Transverse colon (tissue), 4 donors: ENCODE measurements at regions not wholly inside any gene's neighbourhood (a gene's known extent, or its start where the extent isn't known, plus 50 kb on each side); places are given as distances from the start of the nearest gene placed in this dataset.

Source experiments
- POLR2A ChIP-seq: fragments of 450-650 bp; IDR thresholded peaks from one replicate; pipeline ENCODE4 v1.6.1; 2016; ENCODE audit warnings: antibody characterized with exemption, mild to moderate bottlenecking, moderate library complexity
- POLR2AphosphoS5 ChIP-seq, 3 donors: sonication (generic); formaldehyde crosslinking; IDR thresholded peaks; one replicate each; pipeline ENCODE4 v1.6.1; 2016; ENCODE audit warnings: antibody characterized with exemption in 3 of 3
- TF ChIP-seq, protein P1 (sequence below), 5 experiments: fragments of 200-600 bp in 3 of 5; fragments of 450-650 bp in 2 of 5; sonication (generic) in 3 of 5; IDR thresholded peaks; 1 replicate in 2 of 5; 2 replicates in 3 of 5; pipeline ENCODE4 v1.5.1; 2016 to 2017; ENCODE audit warnings: antibody characterized with exemption in 5 of 5, inconsistent platforms in 3 of 5, mild to moderate bottlenecking in 2 of 5, moderate library complexity in 1 of 5

DNA sequence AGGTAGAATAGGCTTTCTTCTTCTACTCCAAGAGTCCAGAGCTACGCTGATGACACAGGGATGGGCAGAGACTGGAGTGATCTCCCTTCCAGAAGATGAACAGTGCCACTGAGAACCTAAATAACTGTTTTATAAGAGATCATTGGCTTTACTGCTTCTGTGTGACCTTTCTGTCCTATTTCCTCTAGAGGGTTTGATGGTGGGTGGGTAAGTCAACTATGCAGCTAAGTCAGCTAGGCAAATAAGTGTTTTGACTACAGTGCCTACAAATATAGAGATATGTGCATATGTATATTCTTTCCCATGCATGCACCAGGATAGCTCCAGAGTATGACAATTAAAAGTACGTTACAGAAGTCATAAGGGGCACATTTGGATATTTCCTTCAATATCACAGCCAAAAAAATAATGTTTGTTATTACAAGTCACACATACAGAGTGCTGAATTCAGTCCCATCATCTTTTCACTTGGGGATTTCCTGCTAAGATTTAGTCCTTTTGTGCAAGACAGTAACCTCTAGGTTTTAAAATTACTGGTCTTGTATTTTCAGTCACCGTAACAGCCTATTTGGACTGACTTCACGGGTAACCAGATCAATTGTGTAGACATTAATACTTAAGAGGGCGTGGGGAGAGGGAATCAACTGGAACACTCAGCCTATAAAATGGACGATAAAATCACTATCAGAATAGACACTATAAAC is 412.6 kb upstream of the SOX5 start:
- TF ChIP-seq, protein P1, sequence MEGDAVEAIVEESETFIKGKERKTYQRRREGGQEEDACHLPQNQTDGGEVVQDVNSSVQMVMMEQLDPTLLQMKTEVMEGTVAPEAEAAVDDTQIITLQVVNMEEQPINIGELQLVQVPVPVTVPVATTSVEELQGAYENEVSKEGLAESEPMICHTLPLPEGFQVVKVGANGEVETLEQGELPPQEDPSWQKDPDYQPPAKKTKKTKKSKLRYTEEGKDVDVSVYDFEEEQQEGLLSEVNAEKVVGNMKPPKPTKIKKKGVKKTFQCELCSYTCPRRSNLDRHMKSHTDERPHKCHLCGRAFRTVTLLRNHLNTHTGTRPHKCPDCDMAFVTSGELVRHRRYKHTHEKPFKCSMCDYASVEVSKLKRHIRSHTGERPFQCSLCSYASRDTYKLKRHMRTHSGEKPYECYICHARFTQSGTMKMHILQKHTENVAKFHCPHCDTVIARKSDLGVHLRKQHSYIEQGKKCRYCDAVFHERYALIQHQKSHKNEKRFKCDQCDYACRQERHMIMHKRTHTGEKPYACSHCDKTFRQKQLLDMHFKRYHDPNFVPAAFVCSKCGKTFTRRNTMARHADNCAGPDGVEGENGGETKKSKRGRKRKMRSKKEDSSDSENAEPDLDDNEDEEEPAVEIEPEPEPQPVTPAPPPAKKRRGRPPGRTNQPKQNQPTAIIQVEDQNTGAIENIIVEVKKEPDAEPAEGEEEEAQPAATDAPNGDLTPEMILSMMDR (IDR thresholded peaks at IDR 0.05) = no peak
- TF ChIP-seq POLR2AphosphoS5 (IDR thresholded peaks at IDR 0.05) (no peak), POLR2A (no peak)
